ENCODE measurements at regions not wholly inside any gene's neighbourhood (a gene's known extent, or its start where the extent isn't known, plus 50 kb on each side); places are given as distances from the start of the nearest gene placed in this dataset.

DNA sequence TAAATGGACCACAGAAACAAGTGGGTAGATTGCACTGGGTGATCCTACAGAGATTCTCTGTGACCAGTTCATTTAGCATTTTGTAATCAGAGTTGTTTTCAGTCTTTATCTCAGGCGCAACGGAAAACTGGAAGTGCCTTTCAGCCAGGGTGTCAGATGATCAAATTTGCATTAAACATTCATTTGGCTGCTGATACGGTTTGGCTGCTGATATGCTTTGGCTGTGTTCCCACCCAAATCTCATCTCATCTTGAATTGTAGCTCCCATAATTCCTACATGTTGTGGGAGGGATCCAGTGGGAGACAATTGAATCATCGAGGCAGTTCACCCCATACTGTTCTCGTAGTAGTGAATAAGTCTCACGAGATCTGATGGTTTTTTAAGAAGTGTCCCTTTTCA, 1396.1 kb upstream of the TMEFF2 start:
- DNase-seq = no peak

DNA sequence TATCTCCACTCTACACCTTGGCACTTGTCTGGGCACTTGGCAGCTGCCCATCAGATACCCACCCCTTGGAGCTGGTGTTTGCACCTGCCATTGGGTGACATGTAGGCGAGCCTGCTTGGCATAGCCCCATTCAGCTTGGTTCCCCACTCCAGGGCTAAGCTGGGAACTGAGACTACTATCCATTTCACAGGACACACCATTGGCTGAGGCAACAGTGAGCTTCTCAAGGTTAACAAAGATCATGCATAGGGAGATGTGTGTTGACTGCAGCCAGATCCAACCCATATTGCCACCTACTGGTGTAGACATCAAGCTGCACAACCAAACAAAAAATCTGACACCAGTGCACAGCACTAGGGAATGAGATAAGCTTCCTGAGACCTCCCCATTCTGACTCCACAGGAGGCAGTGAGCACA, 1389.8 kb upstream of the TMEFF2 start:
- no peak for DNase-seq

DNA sequence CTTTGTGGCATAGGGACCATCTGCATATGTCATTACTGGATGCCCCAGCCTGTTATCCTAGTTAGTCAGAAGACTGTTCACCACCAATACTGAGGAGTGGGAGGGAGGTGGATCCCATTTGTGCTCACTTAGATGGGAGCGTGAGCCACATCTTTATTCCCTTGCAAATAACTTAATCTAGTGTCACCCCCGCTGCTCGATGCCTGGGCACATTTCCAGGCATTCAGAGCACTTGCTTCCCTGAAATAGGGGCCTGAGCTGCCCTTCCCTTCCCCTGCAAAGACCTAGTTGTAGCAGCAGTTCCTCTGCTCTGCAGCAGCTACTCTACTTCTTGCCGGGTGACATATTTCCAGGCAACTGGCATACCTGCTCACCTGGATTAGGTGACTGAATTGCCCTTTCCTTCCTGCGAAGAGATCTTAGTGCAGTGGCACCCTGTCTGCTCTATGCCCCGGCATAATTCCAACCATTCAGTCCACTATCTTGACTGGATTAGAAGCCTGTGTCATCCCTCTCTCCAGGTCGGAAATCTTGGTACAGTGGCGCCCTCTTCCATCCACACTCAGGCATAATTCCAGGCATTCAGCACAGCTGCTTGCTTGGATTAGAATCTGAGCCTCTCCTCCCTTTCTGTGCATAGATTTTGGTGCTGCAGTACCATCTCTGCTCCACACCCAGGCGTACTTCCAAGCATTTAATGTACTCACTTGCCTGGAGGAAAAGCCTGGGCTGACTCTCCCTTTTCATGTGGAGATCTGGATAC, 1389.1 kb upstream of the TMEFF2 start:
- DNase-seq = no peak

DNA sequence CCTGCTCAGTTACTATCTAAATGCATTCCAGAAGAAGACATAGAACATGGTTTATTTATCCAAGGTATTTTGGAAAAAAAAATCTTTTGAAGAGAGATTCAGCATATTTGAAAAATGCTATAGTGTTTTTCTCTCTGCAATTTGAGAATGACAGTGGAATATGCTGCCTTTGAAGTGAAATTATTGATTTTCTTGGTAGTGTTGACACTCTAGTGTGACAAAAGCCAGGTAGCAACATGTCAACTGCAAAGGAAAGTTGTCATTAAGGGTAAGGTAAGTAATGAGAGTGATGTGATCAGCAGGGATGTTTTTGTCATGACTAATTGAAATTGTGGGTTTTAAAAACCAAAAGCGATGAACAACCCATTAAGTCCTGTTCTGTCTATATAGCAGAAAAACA, 1387.1 kb upstream of the TMEFF2 start:
- DNase-seq = no peak

DNA sequence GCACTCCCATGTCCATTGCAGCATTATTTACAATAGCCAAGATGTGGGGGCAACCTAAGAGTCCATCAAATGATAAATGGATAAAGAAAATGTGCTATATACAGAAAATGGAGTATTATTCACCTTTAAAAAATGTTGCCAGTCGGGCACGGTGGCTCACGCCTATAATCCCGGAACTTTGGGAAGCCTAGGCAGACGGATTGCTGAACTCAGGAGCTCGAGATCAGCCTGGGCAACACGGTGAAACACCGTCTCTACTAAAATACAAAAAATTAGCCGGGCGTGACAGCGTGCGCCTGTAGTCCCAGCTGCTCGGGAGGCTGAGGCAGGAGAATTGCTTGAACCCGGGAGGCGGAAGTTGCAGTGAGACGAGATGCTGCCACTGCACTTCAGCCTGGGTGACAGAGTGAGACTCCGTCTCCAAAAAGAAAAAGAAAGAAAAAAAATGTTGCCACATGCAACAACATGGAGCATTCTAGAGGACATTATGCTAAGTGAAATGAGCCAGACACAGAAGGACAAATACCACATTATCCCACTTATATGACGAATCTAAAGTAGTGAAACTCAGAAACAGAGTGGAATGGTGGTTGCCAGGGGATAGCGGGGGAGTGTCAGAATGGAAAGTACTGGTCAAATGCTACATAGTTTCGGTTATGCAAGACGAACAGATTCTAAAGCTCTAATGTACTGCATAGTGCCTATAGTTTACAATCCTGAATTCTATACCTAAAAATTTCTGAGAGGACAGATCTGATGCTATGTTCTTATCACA, 1385.6 kb upstream of the TMEFF2 start:
- DNase-seq = no peak

DNA sequence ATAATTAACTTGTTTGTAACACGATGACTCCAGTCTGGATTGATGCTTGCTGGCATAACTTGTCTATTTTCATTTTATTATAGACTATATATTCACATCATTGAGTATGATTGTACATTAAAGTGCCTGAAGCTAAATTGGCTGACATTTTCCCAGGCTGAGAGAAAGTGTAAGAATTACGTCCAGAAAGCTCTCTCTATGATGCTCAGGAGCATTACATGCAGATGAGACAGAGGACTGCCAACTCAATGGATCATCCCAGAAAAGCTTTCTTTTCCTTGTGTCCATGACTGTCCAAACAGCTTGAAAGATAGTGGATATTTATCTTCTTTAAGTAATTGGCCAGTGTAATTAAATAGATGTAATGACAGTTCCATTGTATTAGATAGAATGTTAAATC, 1372.2 kb upstream of the TMEFF2 start:
- DNase-seq = no peak

DNA sequence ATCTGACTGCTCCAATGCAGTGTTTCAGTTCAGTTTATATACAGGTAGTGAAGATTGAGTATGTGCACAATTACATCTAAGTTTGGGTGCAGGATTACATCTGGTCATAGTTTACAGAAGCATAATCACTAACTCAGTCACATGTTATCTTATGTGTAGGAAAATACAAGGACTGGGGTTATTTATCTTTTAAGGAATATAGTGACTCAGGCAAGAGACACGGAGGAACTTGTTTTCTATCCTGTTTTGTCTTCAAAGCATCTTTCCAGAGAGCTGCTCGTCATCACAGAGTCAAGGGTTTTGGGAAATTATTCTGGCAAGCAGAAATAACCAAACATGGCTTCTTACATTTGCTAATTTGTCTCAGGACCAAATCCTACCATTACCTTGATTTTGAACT, 1371.5 kb upstream of the TMEFF2 start:
- DNase-seq = no peak

DNA sequence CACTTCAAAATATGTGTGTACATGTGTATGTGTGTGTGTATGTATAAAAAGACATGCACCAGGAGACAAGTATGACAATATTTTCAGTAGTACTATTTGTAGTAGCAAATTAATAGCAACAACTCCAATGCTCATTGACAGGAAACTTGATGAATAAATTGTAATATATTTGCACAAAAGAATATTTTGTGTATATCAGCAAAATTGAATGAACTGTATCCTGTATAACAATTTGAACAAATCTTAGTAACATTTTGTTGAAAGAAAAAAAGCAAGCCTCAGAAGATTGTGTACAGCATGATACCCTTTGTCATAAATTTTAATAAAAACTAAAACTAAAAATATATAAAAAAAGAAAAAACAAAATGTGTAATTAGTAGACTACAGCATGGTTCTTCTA, 1367.3 kb upstream of the TMEFF2 start:
- no peak for DNase-seq

DNA sequence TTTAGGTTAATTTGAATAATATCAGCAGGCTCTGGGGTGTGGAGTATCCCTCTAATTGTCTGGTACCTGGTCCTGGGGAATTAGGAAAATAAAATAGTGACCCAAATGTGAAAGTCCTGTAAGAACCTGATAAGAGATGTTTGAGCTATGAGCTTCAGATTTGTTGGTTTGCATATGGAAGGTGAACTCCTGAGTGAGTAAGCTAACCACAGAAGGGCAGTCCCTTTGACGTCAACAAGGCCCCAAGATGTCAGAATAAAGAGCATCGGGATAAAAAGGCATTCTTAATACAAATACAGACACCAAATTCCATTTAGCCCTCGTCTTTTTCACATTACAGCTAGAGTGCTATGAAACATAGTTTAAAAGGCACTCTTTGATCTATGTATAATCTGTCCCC, 1366.3 kb upstream of the TMEFF2 start:
- DNase-seq = no peak

DNA sequence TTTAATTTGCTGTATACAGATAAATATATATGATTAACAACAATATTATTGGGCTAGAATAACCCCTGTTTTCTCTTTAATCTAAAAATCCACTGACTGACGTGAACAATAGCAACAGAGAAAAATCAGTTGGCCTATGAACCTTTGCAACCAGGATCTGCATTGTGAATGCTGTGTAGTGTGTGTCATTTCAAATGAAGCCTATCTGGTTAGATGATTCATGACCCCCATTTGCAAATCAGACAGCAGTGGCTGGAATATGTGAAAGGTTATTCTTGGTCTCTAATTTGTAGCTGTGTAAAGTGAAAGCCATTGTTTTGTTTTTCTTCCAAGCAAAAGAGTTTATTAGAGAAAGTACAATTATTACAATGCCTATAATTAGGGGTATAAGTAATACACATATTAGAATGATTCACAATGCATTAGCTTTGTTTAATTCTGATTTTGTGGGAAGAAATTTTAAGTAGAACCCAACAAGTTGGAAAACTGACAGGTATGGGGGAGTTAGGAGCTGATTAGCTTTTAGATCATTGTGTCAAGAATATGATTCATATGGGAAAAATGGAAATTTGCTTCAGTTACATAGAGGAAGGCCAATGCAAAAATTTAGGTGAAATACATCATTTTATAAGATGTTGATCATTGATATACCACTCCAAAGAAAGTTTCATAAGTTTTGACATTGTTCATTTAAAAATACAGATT, 1362.2 kb upstream of the TMEFF2 start:
- no peak for DNase-seq

DNA sequence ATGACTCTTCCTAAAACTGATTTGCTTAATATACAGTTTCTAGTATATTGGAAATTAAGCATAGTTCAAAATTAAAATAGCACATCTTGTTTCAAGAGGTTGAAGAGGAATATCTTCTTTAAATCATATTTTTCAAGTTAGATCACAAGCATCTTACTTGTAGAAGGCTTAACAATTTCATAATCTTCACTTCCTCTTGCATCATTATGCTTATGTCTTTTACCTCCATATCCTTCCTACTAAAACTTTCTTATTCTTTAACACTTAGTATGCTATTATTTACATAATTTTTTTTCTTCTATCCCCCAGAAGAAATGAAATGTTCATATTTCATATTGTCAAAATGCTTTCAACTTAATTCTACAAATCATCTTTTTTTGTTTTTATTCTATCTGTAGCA, 1354.9 kb upstream of the TMEFF2 start:
- no peak for DNase-seq

DNA sequence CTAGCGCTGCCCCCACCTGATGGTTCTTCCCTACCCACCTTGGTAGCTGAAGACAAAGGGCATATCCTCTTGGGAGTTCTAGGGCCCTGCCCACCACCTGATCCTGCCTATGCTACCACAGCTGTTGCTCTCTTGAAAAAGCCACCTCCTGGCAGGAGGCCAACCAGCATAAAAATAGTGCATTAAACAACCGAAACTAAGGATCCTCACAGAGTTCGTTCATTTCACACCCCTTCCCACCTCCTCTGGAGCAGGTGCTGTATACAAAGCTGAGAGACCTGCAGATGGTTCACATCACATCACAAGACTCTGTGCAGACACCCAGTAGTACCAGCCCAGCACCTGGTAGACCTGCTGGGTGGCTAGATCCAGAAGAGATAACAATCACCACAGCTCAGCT, 1348.0 kb upstream of the TMEFF2 start:
- no peak for DNase-seq

DNA sequence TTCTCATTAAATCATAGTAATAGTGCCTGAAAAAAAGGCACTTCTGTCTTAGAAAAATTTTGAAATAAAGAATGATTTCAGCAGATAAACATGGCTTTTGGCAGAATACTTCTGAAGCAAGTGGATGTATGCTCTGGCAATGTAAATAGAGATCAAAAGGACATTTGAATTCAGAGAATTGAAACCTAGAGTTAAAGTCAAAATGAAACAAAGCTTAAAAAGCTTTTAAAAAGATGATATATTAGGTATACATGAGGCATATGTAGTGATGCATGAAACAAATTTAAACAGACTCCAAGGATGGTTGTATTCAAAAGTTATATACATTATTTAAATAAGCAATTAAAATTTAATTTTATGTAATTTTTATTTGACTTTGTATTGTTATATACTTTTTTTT, 1344.5 kb upstream of the TMEFF2 start:
- no peak for DNase-seq

DNA sequence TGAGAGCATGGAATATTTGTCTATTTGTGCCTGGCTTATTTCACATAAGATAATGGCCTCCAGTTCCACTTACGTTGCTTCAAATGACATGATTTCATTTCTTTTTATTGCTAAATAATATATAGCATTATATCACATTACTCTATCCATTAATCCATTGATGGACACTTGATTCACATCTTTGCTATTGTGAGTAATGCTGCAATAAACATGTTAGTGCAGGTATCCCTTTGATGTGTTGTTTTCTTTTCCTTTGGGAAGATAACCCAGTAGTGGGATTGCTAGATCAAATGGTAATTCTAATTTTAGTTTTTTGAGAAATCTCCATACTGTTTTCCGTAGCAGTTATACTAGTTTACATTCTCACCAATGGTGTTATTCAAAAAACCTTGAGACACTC, 1343.3 kb upstream of the TMEFF2 start:
- DNase-seq = no peak

DNA sequence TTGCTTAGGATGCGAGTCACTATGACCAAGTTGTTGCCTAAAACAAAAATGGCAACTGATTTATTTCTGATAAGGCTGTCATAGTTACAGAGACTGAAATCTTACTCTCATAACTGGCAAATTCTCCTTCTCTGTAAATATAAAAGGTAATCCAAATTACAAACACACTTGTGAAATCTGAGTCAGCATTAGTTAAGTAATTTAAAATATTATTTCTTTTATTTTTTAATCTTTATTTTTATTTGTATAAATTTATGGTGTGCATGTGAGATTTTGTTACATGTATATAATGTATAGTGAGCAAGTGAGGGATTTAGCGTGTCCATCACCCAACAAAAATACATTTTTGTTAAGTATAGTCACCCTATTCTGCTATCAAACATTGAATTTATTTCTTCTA, 1342.8 kb upstream of the TMEFF2 start:
- no peak for DNase-seq

DNA sequence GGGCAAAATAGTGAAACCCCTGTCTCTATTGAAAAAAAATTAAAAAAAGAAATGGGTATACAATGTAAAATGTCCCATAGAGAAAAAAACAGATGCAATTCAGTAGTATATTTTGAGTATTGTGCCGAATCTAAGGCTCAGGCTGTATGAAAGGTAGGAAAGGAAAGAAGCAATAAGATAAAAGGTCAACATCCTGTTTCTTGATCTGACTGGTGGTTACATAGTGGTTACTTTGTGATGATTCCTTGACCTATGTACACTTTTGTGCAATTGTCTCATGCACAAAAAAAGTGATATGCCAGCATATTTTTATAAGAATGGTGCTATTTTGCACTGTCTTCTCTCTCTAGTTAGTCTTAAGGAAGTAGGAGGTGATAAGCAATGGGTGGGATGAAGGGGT, 1333.7 kb upstream of the TMEFF2 start:
- no peak for DNase-seq

DNA sequence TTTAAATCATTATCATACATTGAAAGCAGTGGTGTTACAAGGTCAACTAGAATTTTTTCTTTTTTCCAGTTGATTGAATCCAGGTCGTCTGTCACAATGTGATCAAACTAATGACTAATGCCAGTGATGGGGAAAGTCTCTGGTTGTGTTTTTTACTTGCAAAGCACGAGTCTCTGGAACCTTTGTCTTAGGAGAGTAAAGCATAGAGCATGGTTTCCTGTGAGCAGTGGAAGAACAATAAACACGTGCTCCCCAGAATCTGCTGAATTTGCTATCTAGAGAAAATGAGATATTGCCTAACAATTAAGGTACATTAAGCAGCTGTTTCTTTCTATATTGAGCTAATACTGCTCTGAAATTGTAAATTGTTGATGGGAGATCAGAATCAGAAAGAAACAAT, 1332.4 kb upstream of the TMEFF2 start:
- no peak for DNase-seq

DNA sequence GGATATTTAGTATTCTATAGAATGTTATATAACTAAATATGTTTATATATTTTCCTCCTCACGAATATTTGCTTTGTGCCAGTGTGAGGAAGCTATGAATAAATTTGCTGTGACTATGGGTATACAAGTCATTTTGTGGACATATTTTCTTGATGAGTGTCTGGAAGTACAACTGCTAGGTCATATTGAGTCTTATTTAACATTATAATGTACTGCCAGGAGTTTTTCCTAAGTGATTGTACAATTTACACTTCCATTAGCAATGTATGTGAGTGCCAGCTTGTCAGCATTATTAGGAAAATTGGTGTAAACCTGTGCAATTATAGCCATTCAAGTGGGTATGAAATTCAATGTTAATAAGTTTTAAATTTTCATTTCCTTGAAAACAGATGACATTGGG, 1328.9 kb upstream of the TMEFF2 start:
- DNase-seq = no peak

DNA sequence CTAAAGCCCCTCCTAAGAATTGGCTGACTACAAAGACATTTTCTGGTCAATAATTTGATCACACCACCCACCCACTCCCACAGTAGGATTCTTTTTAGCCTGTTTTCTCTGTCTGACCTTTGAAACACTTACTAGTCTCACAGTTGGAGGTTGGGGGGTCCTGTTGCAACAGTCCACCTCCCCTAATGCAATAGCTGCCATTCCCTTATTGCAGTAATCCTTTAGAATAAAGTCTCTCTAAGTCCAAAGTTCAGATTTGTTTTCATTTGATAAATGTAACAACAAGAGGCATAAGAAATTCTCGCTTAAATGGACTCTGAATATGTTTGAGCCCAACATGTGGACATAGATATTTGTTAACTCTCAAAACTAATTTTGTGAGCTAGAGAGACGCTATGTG, 1326.8 kb upstream of the TMEFF2 start:
- DNase-seq = no peak

DNA sequence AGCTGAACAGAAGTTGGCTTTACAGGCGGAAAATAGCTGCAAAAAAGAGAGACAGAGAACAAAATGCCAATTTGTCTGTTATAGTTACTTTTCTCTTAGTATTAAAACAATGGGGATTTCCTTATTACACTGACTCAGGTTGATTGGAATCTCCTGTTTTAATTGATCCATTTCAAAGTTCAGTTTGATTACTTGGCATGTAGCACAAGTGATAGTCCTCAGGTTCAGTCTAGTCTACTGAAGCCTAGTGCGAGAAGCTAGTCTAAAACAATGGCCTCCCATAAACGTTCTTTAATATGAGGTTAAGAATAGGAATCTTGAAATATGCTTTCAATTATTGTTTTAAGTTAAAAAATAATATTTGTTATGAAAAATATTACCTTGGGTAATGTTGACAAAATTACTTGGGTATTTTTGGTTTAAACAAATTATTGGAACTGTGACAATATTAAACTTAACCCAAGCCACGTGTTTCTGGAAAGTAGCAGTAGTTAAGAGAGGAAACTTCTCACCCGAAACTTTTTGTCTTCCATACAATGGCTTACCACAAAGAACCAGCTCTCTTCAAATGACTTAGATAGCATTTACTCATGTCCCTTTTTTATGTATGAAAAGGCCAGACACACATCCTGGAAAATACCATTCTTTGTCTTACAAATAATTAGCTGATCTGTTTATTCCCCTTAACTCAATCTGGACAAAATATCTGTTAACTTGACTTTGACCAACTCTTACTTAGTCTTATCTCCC, 1326.2 kb upstream of the TMEFF2 start:
- DNase-seq = no peak

DNA sequence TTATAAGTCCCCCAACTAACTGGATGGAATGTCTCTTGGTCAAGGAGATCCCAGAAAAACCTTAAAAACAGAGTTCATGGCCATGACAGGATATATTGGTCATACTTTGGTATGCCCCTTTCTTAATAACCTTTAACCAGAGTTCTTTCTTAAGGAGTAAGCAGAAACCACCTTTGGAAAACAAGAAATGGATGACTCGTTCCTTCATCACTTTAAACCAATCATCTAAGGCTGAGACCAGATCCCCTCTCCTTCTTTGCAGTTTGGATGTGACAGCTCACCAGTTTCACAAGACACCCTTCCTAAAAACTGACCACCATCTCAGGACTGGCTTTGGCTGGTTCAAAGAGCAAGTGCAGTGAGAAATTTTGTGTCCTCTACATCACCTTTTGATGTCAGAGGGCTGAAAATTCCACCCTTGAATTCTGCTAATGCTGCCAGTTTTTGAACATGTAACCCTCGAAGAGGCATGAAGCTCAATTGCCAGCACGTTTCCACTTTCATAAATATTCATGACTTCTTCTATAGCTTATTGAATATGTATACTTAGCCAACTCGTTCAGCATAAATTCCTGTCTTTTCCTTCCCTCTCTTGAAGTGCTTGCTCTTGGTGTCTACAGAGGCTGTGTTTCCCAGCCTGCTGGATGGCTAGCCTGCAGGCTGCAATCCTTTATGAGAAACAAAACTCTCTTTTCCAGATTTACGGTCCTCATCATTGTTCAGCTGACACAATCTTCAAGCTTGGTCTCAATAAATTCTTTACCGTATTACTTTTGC, 1323.5 kb upstream of the TMEFF2 start:
- peak; percentile 14 for DNase-seq

DNA sequence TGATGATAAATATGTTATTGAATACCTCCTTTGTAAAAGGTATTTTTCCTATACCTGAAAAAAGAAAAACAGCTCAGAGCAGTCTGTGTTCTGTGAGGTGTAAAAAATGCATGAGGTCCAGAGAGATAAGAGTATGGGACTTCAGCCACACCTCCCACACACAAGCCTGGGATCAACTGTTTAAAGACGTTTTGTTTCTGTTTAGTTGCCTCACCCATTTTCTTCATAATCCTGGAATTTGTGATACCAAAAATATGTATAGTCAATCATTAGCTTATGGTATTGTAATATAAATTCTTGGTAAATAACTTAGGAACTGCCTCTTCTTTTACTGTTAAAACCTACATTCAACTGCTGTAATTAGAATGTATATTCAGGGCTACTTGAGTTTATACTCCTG, 1322.9 kb upstream of the TMEFF2 start:
- no peak for DNase-seq

DNA sequence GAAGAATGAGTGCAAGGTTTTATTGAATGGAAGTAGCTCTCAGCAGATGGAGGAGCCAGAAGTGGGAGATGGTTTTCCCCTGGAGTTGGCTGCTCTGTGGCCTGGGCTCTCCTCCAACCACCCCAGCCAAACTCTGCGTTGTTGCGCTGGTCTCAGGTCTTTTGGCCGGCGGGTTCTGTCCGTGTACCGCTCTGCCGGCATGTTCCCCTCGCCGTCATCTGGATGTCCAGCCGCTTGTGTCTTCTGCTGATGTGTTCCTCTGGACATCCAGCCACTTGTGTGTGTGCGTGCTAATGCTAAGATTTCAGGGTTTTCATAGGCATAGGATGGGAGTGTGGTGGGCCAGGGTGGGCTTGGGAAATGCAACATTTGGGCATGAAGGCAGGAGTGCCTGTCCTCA, 1311.3 kb upstream of the TMEFF2 start:
- DNase-seq = no peak

Measured in amniotic stem cell (primary cell).